ENCODE measurements at regions not wholly inside any gene's neighbourhood (a gene's known extent, or its start where the extent isn't known, plus 50 kb on each side); places are given as distances from the start of the nearest gene placed in this dataset.

GRCh38 chr12:13891902-13892301 is 89.5 kb downstream of the GRIN2B start:
- TF ChIP-seq RCOR1 (IDR thresholded peaks at IDR 0.05; ENCODE audit: low read depth, low read length) (no peak), HDAC2 (IDR thresholded peaks at IDR 0.05) (no peak), JUN (IDR thresholded peaks at IDR 0.05) (no peak), PBX3 (IDR thresholded peaks at IDR 0.05) (no peak), MAX (IDR thresholded peaks at IDR 0.05) (no peak)
- TF ChIP-seq, protein P1, sequence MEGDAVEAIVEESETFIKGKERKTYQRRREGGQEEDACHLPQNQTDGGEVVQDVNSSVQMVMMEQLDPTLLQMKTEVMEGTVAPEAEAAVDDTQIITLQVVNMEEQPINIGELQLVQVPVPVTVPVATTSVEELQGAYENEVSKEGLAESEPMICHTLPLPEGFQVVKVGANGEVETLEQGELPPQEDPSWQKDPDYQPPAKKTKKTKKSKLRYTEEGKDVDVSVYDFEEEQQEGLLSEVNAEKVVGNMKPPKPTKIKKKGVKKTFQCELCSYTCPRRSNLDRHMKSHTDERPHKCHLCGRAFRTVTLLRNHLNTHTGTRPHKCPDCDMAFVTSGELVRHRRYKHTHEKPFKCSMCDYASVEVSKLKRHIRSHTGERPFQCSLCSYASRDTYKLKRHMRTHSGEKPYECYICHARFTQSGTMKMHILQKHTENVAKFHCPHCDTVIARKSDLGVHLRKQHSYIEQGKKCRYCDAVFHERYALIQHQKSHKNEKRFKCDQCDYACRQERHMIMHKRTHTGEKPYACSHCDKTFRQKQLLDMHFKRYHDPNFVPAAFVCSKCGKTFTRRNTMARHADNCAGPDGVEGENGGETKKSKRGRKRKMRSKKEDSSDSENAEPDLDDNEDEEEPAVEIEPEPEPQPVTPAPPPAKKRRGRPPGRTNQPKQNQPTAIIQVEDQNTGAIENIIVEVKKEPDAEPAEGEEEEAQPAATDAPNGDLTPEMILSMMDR (IDR thresholded peaks at IDR 0.05) = no peak
- TF ChIP-seq, protein P2, sequence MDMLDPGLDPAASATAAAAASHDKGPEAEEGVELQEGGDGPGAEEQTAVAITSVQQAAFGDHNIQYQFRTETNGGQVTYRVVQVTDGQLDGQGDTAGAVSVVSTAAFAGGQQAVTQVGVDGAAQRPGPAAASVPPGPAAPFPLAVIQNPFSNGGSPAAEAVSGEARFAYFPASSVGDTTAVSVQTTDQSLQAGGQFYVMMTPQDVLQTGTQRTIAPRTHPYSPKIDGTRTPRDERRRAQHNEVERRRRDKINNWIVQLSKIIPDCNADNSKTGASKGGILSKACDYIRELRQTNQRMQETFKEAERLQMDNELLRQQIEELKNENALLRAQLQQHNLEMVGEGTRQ (IDR thresholded peaks at IDR 0.05) = no peak

Measured in A549 (cell line).